Choroid plexus epithelial cell (primary cell): ENCODE measurements at regions not wholly inside any gene's neighbourhood (a gene's known extent, or its start where the extent isn't known, plus 50 kb on each side); places are given as distances from the start of the nearest gene placed in this dataset.

Source experiments
- DNase-seq: peaks from one replicate; pipeline ENCODE4 v3.0.0-alpha.2; 2010; ENCODE audit warnings: low read depth
- H3K4me3 ChIP-seq: 2 replicates; pipeline ENCODE4 v1.5.1; 2011; ENCODE audit warnings: low read depth, mild to moderate bottlenecking, control low read depth, low read length, moderate library complexity
- CTCF ChIP-seq: conservative IDR thresholded peaks from 2 replicates; pipeline ENCODE4 v1.5.1; 2011; ENCODE audit warnings: low read depth, mild to moderate bottlenecking, control low read depth, inconsistent platforms, low read length, moderate library complexity

- no peak for TF ChIP-seq CTCF
- peak; percentile 31 for DNase-seq
- H3K4me3 ChIP-seq: peak overlapping the region; percentile 48
These were observed 80.3 kb upstream of the NEIL3 start for GRCh38 chr4:177229331-177229730.

- no peak overlapping the region for H3K4me3 ChIP-seq
- TF ChIP-seq CTCF: no peak
- DNase-seq: no peak
These were observed 77.2 kb upstream of the NEIL3 start for GRCh38 chr4:177232473-177232872.

GRCh38 chr4:177235026-177235425 lies 74.6 kb upstream of the NEIL3 start:
- H3K4me3 ChIP-seq: no peak overlapping the region
- peak; percentile 49 for DNase-seq
- TF ChIP-seq CTCF: no peak

- no peak for DNase-seq
- TF ChIP-seq CTCF: no peak
- H3K4me3 ChIP-seq: no peak overlapping the region
These were observed 72.8 kb upstream of the NEIL3 start for GRCh38 chr4:177236886-177237285.

- TF ChIP-seq CTCF: no peak
- no peak overlapping the region for H3K4me3 ChIP-seq
- DNase-seq: no peak
These were observed 72.4 kb upstream of the NEIL3 start for GRCh38 chr4:177237291-177237690.

- TF ChIP-seq CTCF: no peak
- no peak for DNase-seq
- H3K4me3 ChIP-seq: no peak overlapping the region
These were observed 70.2 kb upstream of the NEIL3 start for GRCh38 chr4:177239477-177239876.

- TF ChIP-seq CTCF: no peak
- no peak for DNase-seq
- H3K4me3 ChIP-seq: no peak overlapping the region
These were observed 69.8 kb upstream of the NEIL3 start for GRCh38 chr4:177239878-177240277.
